Smooth muscle cell (in vitro differentiated cells): ENCODE measurements at regions not wholly inside any gene's neighbourhood (a gene's known extent, or its start where the extent isn't known, plus 50 kb on each side); places are given as distances from the start of the nearest gene placed in this dataset.

Experiments
- DNase-seq: peaks from one replicate; lab custom pipeline; 2025; ENCODE audit not compliant: unreplicated experiment; lab: John Stamatoyannopoulos, UW
- H2AFZ ChIP-seq: fragments of 200-600 bp; sonication (generic); 2 replicates; pipeline ENCODE4 v1.6.0; 2016; ENCODE audit warnings: antibody characterized with exemption, low read depth, mild to moderate bottlenecking
- H3F3A ChIP-seq: fragments of 200-600 bp; sonication (generic); 2 replicates; pipeline ENCODE4 v1.6.0; 2017; ENCODE audit warnings: antibody characterized with exemption, low read depth
- H3K27ac ChIP-seq: fragments of 200-600 bp; sonication (generic); 2 replicates; pipeline ENCODE4 v1.5.1; 2016; ENCODE audit warnings: low read depth, mild to moderate bottlenecking
- H3K27me3 ChIP-seq: fragments of 200-600 bp; sonication (generic); 2 replicates; pipeline ENCODE4 v1.6.1; 2016; ENCODE audit warnings: low read depth, mild to moderate bottlenecking
- H3K36me3 ChIP-seq: fragments of 200-600 bp; sonication (generic); 2 replicates; pipeline ENCODE4 v1.5.1; 2016; ENCODE audit warnings: low read depth
- H3K4me1 ChIP-seq: fragments of 200-600 bp; sonication (generic); 2 replicates; pipeline ENCODE4 v1.5.1; 2016; ENCODE audit warnings: low read depth
- H3K4me2 ChIP-seq: fragments of 200-600 bp; sonication (generic); 2 replicates; pipeline ENCODE4 v1.6.0; 2016; ENCODE audit warnings: mild to moderate bottlenecking
- H3K4me3 ChIP-seq: fragments of 200-600 bp; sonication (generic); 2 replicates; pipeline ENCODE4 v1.5.1; 2016; ENCODE audit warnings: mild to moderate bottlenecking
- H3K79me2 ChIP-seq: fragments of 200-600 bp; sonication (generic); 2 replicates; pipeline ENCODE4 v1.6.0; 2016; ENCODE audit warnings: low read depth, mild to moderate bottlenecking
- H3K9ac ChIP-seq: fragments of 200-600 bp; sonication (generic); 2 replicates; pipeline ENCODE4 v1.6.0; 2016; ENCODE audit warnings: low read depth
- H3K9me3 ChIP-seq: fragments of 200-600 bp; sonication (generic); replicated peaks from 2 replicates; pipeline ENCODE4 v1.5.1; 2016; ENCODE audit warnings: low read depth
- H4K20me1 ChIP-seq: fragments of 200-600 bp; sonication (generic); 2 replicates; pipeline ENCODE4 v1.6.0; 2016; ENCODE audit warnings: low read depth
- CTCF ChIP-seq: fragments of 200-600 bp; sonication (generic); IDR thresholded peaks from 2 replicates; pipeline ENCODE4 v1.5.1; 2017; ENCODE audit warnings: borderline replicate concordance, mild to moderate bottlenecking, antibody characterized with exemption; ENCODE audit not compliant: insufficient read depth, poor library complexity, severe bottlenecking
- WGBS: methylation state at CpG from one replicate; pipeline ENCODE4 v1.1.7; 2016; ENCODE audit warnings: low lambda C conversion rate; 5-methylcytosine and 5-hydroxymethylcytosine counted together

GRCh38 chr2:3112131-3112530 is 265.5 kb downstream of the EIPR1 start:
- Histone ChIP-seq H3K27ac (no peak overlapping the region), H3K36me3 (no peaks in the 10 kb centered on the region), H3K4me2 (no peak overlapping the region), H3K9ac (no peak overlapping the region), H3K79me2 (no peaks in the 10 kb centered on the region), H3F3A (no peaks in the 10 kb centered on the region), H3K4me1 (no peaks in the 10 kb centered on the region), H3K27me3 (no peaks in the 10 kb centered on the region), H4K20me1 (no peaks in the 10 kb centered on the region), H3K4me3 (no peak overlapping the region), H2AFZ (no peak overlapping the region), H3K9me3 (no peaks in the 10 kb centered on the region)
- 93% methylated on average over 6 of the region's 6 CpGs for WGBS
- no peak for TF ChIP-seq CTCF
- no peak for DNase-seq

GRCh38 chr2:3110994-3111666 is 266.5 kb downstream of the EIPR1 start:
- Histone ChIP-seq H3K36me3 (no peaks in the 10 kb centered on the region), H3K79me2 (no peaks in the 10 kb centered on the region), H3F3A (no peaks in the 10 kb centered on the region), H4K20me1 (no peaks in the 10 kb centered on the region), H3K27me3 (no peaks in the 10 kb centered on the region), H3K4me2 (no peak overlapping the region), H3K4me1 (no peaks in the 10 kb centered on the region), H3K9ac (no peak overlapping the region), H3K27ac (no peak overlapping the region), H3K4me3 (no peak overlapping the region), H3K9me3 (no peaks in the 10 kb centered on the region), H2AFZ (no peak overlapping the region)
- DNase-seq: no peak
- TF ChIP-seq CTCF: no peak
- WGBS: 87% methylated on average over 7 of the region's 7 CpGs

- Histone ChIP-seq H4K20me1 (no peaks in the 10 kb centered on the region), H3K9ac (no peak overlapping the region), H3K9me3 (no peaks in the 10 kb centered on the region), H3K27ac (no peak overlapping the region), H3K4me2 (no peak overlapping the region), H2AFZ (no peak overlapping the region), H3K4me1 (no peaks in the 10 kb centered on the region), H3K27me3 (no peaks in the 10 kb centered on the region), H3K79me2 (no peaks in the 10 kb centered on the region), H3K4me3 (no peak overlapping the region), H3K36me3 (no peaks in the 10 kb centered on the region), H3F3A (no peaks in the 10 kb centered on the region)
- WGBS: 89% methylated on average over 3 of the region's 3 CpGs
- no peak for TF ChIP-seq CTCF
- no peak for DNase-seq
Measured at GRCh38 chr2:3110555-3110954, 267.1 kb downstream of the EIPR1 start.
